Suprapubic skin (tissue), 4 donors: ENCODE measurements at regions not wholly inside any gene's neighbourhood (a gene's known extent, or its start where the extent isn't known, plus 50 kb on each side); places are given as distances from the start of the nearest gene placed in this dataset.
"Not testable (repeated sequence)": the region's sequence is repeated elsewhere in the genome, so short reads cannot be mapped to it uniquely, and the experiment has no call there.

Source experiments
- DNase-seq, 2 donors: peaks; one replicate each; pipeline ENCODE4 v3.0.0-alpha.2; 2019; ENCODE audit warnings: low spot score in 2 of 2
- H3K27ac ChIP-seq: fragments of 200-600 bp; sonication (generic); one replicate; pipeline ENCODE4 v1.5.1; 2019
- H3K27me3 ChIP-seq: fragments of 200-600 bp; sonication (generic); one replicate; pipeline ENCODE4 v1.5.1; 2019
- H3K36me3 ChIP-seq: fragments of 200-600 bp; sonication (generic); one replicate; pipeline ENCODE4 v1.5.1; 2019
- H3K4me1 ChIP-seq: fragments of 200-600 bp; sonication (generic); one replicate; pipeline ENCODE4 v1.5.1; 2019
- H3K4me3 ChIP-seq: fragments of 200-600 bp; sonication (generic); one replicate; pipeline ENCODE4 v1.5.1; 2019; ENCODE audit warnings: mild to moderate bottlenecking
- H3K9me3 ChIP-seq: fragments of 200-600 bp; sonication (generic); one replicate; pipeline ENCODE4 v1.5.1; 2019
- CTCF ChIP-seq, 2 donors: fragments of 200-600 bp in 1 of 2; fragments of 450-650 bp in 1 of 2; sonication (generic) in 1 of 2; IDR thresholded peaks; one replicate each; pipeline ENCODE4 v1.5.1; 2016 to 2019; ENCODE audit warnings: antibody characterized with exemption in 2 of 2, mild to moderate bottlenecking in 1 of 2, moderate library complexity in 1 of 2
- EP300 ChIP-seq: sonication (generic); formaldehyde crosslinking; IDR thresholded peaks from one replicate; pipeline ENCODE4 v1.6.1; 2017; ENCODE audit warnings: antibody characterized with exemption
- POLR2A ChIP-seq, 2 donors: fragments of 450-650 bp; IDR thresholded peaks; one replicate each; pipeline ENCODE4 v1.6.1; 2017; ENCODE audit warnings: antibody characterized with exemption in 2 of 2, mild to moderate bottlenecking in 2 of 2, moderate library complexity in 2 of 2
- POLR2AphosphoS5 ChIP-seq, 3 donors: sonication (generic); formaldehyde crosslinking; IDR thresholded peaks; one replicate each; pipeline ENCODE4 v1.6.1; 2017; ENCODE audit warnings: antibody characterized with exemption in 3 of 3
- WGBS: methylation state at CpG from one replicate; pipeline ENCODE4 v1.1.5; 2018; 5-methylcytosine and 5-hydroxymethylcytosine counted together

GRCh38 chr2:210762604-210763588 is 206.5 kb downstream of the CPS1 start:
- Histone ChIP-seq H3K36me3 (no peaks in the 10 kb centered on the region), H3K4me1 (no peaks in the 10 kb centered on the region), H3K9me3 (no peaks in the 10 kb centered on the region), H3K27ac (no peak overlapping the region), H3K27me3 (no peaks in the 10 kb centered on the region), H3K4me3 (no peak overlapping the region)
- DNase-seq: no peak
- no peak for TF ChIP-seq EP300
- no peak for TF ChIP-seq POLR2AphosphoS5 (IDR thresholded peaks at IDR 0.05)
- no peak for TF ChIP-seq CTCF (IDR thresholded peaks at IDR 0.05)
- no peak for TF ChIP-seq POLR2A (IDR thresholded peaks at IDR 0.05)
- 72% methylated on average over 7 of the region's 9 CpGs for WGBS

- no peak for DNase-seq
- Histone ChIP-seq H3K9me3 (no peaks in the 10 kb centered on the region), H3K4me1 (no peaks in the 10 kb centered on the region), H3K4me3 (no peak overlapping the region), H3K36me3 (no peaks in the 10 kb centered on the region), H3K27me3 (no peaks in the 10 kb centered on the region), H3K27ac (no peak overlapping the region)
- 49% methylated on average over 5 of the region's 5 CpGs for WGBS
- TF ChIP-seq POLR2A (IDR thresholded peaks at IDR 0.05): no peak
- TF ChIP-seq POLR2AphosphoS5 (IDR thresholded peaks at IDR 0.05): no peak
- no peak for TF ChIP-seq CTCF (IDR thresholded peaks at IDR 0.05)
- no peak for TF ChIP-seq EP300
Measured at GRCh38 chr2:210768329-210768910, 212.0 kb downstream of the CPS1 start.

- H3K4me3 ChIP-seq: no peak overlapping the region
- H3K27ac ChIP-seq: no peak overlapping the region
- H3K9me3 ChIP-seq: no peaks in the 10 kb centered on the region
- TF ChIP-seq CTCF (IDR thresholded peaks at IDR 0.05) (no peak), EP300 (no peak), POLR2AphosphoS5 (IDR thresholded peaks at IDR 0.05) (no peak), POLR2A (IDR thresholded peaks at IDR 0.05) (no peak)
- DNase-seq: no peak
- no peaks in the 10 kb centered on the region for H3K36me3 ChIP-seq
- H3K4me1 ChIP-seq: no peaks in the 10 kb centered on the region
- no peaks in the 10 kb centered on the region for H3K27me3 ChIP-seq
Measured at GRCh38 chr2:210776756-210777155, 220.4 kb downstream of the CPS1 start.

- H3K27me3 ChIP-seq: no peaks in the 10 kb centered on the region
- no peak for TF ChIP-seq POLR2A (IDR thresholded peaks at IDR 0.05)
- TF ChIP-seq EP300: no peak
- TF ChIP-seq POLR2AphosphoS5 (IDR thresholded peaks at IDR 0.05): no peak
- TF ChIP-seq CTCF (IDR thresholded peaks at IDR 0.05): no peak
- no peaks in the 10 kb centered on the region for H3K36me3 ChIP-seq
- WGBS: 90% methylated on average over 3 of the region's 3 CpGs
- no peak overlapping the region for H3K4me3 ChIP-seq
- H3K27ac ChIP-seq: no peak overlapping the region
- no peaks in the 10 kb centered on the region for H3K4me1 ChIP-seq
- no peaks in the 10 kb centered on the region for H3K9me3 ChIP-seq
- no peak for DNase-seq
Measured at GRCh38 chr2:210782222-210782621, 225.8 kb downstream of the CPS1 start.

- DNase-seq, H3K4me1 ChIP-seq, H3K36me3 ChIP-seq, H3K27me3 ChIP-seq, H3K4me3 ChIP-seq, H3K9me3 ChIP-seq, H3K27ac ChIP-seq: not testable (repeated sequence)
- WGBS: 95% methylated on average over 4 of the region's 4 CpGs
Measured at GRCh38 chr2:210787831-210788230, 231.4 kb downstream of the CPS1 start.
